HCT116 (cell line): ENCODE measurements at regions not wholly inside any gene's neighbourhood (a gene's known extent, or its start where the extent isn't known, plus 50 kb on each side); places are given as distances from the start of the nearest gene placed in this dataset.

ENCODE experiments used
- ATAC-seq: fragments of 200-7000 bp; cut with Tn5 transposase; 2 replicates; pipeline ENCODE4 v1.9.1; 2020; ENCODE audit warnings: mild to moderate bottlenecking, moderate library complexity
- BruUV-seq: library from RNA; stranded (reverse); fragments of 400-500 nt; replicated peaks from 2 replicates; lab custom pipeline; 2021; lab: Mats Ljungman, UMichigan
- CTCF ChIA-PET: fragments of 300-600 bp; sonication (Branson Sonifier 250); formaldehyde crosslinking; loops from one replicate; lab custom pipeline; 2021; ENCODE audit warnings: antibody characterized with exemption; lab: Charles Lee
- POLR2A ChIA-PET: fragments of 300-600, 350-600 bp; sonication (Branson Sonifier 250); formaldehyde crosslinking; loops from one replicate; lab custom pipeline; 2021; ENCODE audit warnings: antibody characterized with exemption; lab: Charles Lee
- RAD21 ChIA-PET, 2 experiments: fragments of 300-600 bp; sonication (Branson Sonifier 250); formaldehyde crosslinking; loops; one replicate each; lab custom pipeline; 2023; ENCODE audit warnings: low total read pairs in 2 of 2; ENCODE audit not compliant: uncharacterized antibody in 2 of 2, unreplicated experiment in 2 of 2, low non-redundant PET in 1 of 2; lab: Charles Lee
- DNase-seq: peaks from one replicate; pipeline ENCODE4 v3.0.0-alpha.2; 2010; ENCODE audit warnings: low read depth, low spot score
- H2AFZ ChIP-seq: fragments of 200-600 bp; shearing (Covaris generic), sonication (generic); 2 replicates; pipeline ENCODE4 v1.6.1; 2017; ENCODE audit warnings: low read depth, mixed run types, mixed read lengths, antibody characterized with exemption, low read length; ENCODE audit not compliant: poor library complexity, severe bottlenecking
- H3K27ac ChIP-seq: 2 replicates; pipeline ENCODE4 v1.5.1; 2012; ENCODE audit warnings: low read depth, low read length
- H3K27me3 ChIP-seq: fragments of 200-600 bp; sonication (generic); 2 replicates; pipeline ENCODE4 v1.6.1; 2016; ENCODE audit warnings: mixed run types, low read length, mixed read lengths; ENCODE audit not compliant: insufficient read depth
- H3K36me3 ChIP-seq, 2 experiments: fragments of 200-500 bp in 1 of 2; fragments of 200-600 bp in 1 of 2; sonication (Bioruptor generic) in 1 of 2; sonication (generic) in 1 of 2; 2 replicates each; pipeline versions ENCODE4 v1.5.1 to v1.6.1; 2014 to 2016; ENCODE audit warnings: low read length in 2 of 2, inconsistent platforms in 1 of 2, mixed read lengths in 1 of 2, mixed run types in 1 of 2; ENCODE audit not compliant: insufficient read depth in 2 of 2, control insufficient read depth in 1 of 2
- H3K4me1 ChIP-seq, 2 experiments: fragments of 200-600 bp in 1 of 2; sonication (generic) in 1 of 2; 2 replicates each; pipeline versions ENCODE4 v1.5.1 to v1.6.1; 2012 to 2017; ENCODE audit warnings: low read length in 2 of 2, inconsistent platforms in 1 of 2, mild to moderate bottlenecking in 1 of 2, mixed read lengths in 1 of 2, mixed run types in 1 of 2, moderate library complexity in 1 of 2; ENCODE audit not compliant: insufficient read depth in 2 of 2, control insufficient read depth in 1 of 2
- H3K4me2 ChIP-seq: fragments of 200-600 bp; sonication (generic); 2 replicates; pipeline ENCODE4 v1.6.1; 2017; ENCODE audit warnings: mixed run types, low read length, mixed read lengths
- H3K4me3 ChIP-seq, 2 experiments: fragments of 200-600 bp in 1 of 2; sonication (generic) in 1 of 2; replicated peaks in 1 of 2; 2 replicates each; pipeline ENCODE4 v1.5.1; 2011 to 2016; ENCODE audit warnings: low read length in 2 of 2, control low read depth in 1 of 2, low read depth in 1 of 2, mild to moderate bottlenecking in 1 of 2, mixed read lengths in 1 of 2, mixed run types in 1 of 2
- H3K79me2 ChIP-seq: fragments of 200-600 bp; sonication (generic); 2 replicates; pipeline ENCODE4 v1.6.1; 2017; ENCODE audit warnings: mild to moderate bottlenecking, mixed run types, low read length, moderate library complexity, mixed read lengths; ENCODE audit not compliant: insufficient read depth
- H3K9ac ChIP-seq: fragments of 200-600 bp; sonication (generic); 2 replicates; pipeline ENCODE4 v1.6.1; 2016; ENCODE audit warnings: low read length, mixed read lengths
- H3K9me2 ChIP-seq: fragments of 200-600 bp; sonication (generic), shearing (Covaris generic); 2 replicates; pipeline ENCODE4 v1.6.1; 2017; ENCODE audit warnings: mixed run types, mild to moderate bottlenecking, moderate library complexity; ENCODE audit not compliant: insufficient read depth
- H3K9me3 ChIP-seq, 2 experiments: fragments of 200-500 bp in 1 of 2; fragments of 200-600 bp in 1 of 2; sonication (Bioruptor generic) in 1 of 2; sonication (generic) in 1 of 2; 2 replicates each; pipeline ENCODE4 v1.6.1; 2014 to 2017; ENCODE audit warnings: low read length in 2 of 2, mixed read lengths in 2 of 2, inconsistent platforms in 1 of 2, low read depth in 1 of 2, mild to moderate bottlenecking in 1 of 2, mixed run types in 1 of 2, moderate library complexity in 1 of 2; ENCODE audit not compliant: control insufficient read depth in 1 of 2, insufficient read depth in 1 of 2
- H4K20me1 ChIP-seq: fragments of 200-600 bp; sonication (generic), shearing (Covaris generic); 2 replicates; pipeline ENCODE4 v1.6.1; 2017; ENCODE audit warnings: mixed run types, mild to moderate bottlenecking, moderate library complexity; ENCODE audit not compliant: insufficient read depth
- CTCF ChIP-seq, 3 experiments: fragments of 200-600 bp in 1 of 3; sonication (generic) in 1 of 3; IDR thresholded peaks in 2 of 3; conservative IDR thresholded peaks in 1 of 3; 2 replicates each; pipeline ENCODE4 v1.5.1; 2012 to 2017; ENCODE audit warnings: low read depth in 2 of 3, low read length in 2 of 3, antibody characterized with exemption in 1 of 3, borderline replicate concordance in 1 of 3, control low read depth in 1 of 3, mild to moderate bottlenecking in 1 of 3, mixed read lengths in 1 of 3, mixed run types in 1 of 3, moderate library complexity in 1 of 3; ENCODE audit not compliant: insufficient read depth in 1 of 3
- EGR1 ChIP-seq: IDR thresholded peaks from 2 replicates; pipeline ENCODE4 v1.6.1; 2012; ENCODE audit warnings: low read depth
- EZH2 ChIP-seq: fragments of 200-600 bp; sonication (generic); IDR thresholded peaks from 2 replicates; pipeline ENCODE4 v1.6.1; 2017; ENCODE audit warnings: antibody characterized with exemption, mixed run types
- POLR2A ChIP-seq: IDR thresholded peaks from 2 replicates; pipeline ENCODE4 v1.7.0; 2011; ENCODE audit warnings: borderline replicate concordance; ENCODE audit not compliant: insufficient read depth, insufficient read length; ENCODE audit errors: extremely low read depth
- POLR2AphosphoS5 ChIP-seq: IDR thresholded peaks from 2 replicates; pipeline ENCODE4 v1.6.1; 2011; ENCODE audit warnings: mild to moderate bottlenecking, low read depth, low read length, moderate library complexity
- RAD21 ChIP-seq: IDR thresholded peaks from 2 replicates; pipeline ENCODE4 v1.6.1; 2012; ENCODE audit warnings: low read depth, mild to moderate bottlenecking
- SP1 ChIP-seq: IDR thresholded peaks from 2 replicates; pipeline ENCODE4 v1.6.1; 2012; ENCODE audit warnings: low read depth
- TCF7L2 ChIP-seq: IDR thresholded peaks from 2 replicates; pipeline ENCODE4 v1.7.0; 2011; ENCODE audit warnings: borderline replicate concordance, inconsistent platforms; ENCODE audit not compliant: insufficient read depth, insufficient read length; ENCODE audit errors: extremely low read depth
- ZNF274 ChIP-seq: fragments of 200-500 bp; sonication (Bioruptor generic); IDR thresholded peaks from 2 replicates; pipeline ENCODE4 v1.6.1; 2014; ENCODE audit warnings: mild to moderate bottlenecking, low read depth, low read length, inconsistent platforms
- intact Hi-C: fragments of 100-400 bp; cut with micrococcal nuclease; formaldehyde crosslinking; loops from 2 replicates; pipeline ENCODE4 v1.10.0; 2022

- ATAC-seq (no peak), DNase-seq (no peak)
- no peak for TF ChIP-seq ZNF274
- TF ChIP-seq TCF7L2: no peak
- no peak for TF ChIP-seq POLR2AphosphoS5
- TF ChIP-seq EZH2: no peak
- no peak for TF ChIP-seq EGR1
- no peak for TF ChIP-seq RAD21
- no peak for TF ChIP-seq POLR2A
- Histone ChIP-seq H3K9ac (no peak overlapping the region), H3K36me3 (no peaks in the 10 kb centered on the region), H3K9me3 (no peaks in the 10 kb centered on the region), H3K79me2 (no peaks in the 10 kb centered on the region), H4K20me1 (no peaks in the 10 kb centered on the region), H3K4me1 (no peaks in the 10 kb centered on the region), H3K9me2 (no peaks in the 10 kb centered on the region), H3K27me3 (peaks cover 16% of the 10 kb centered on the region; the same call in 1 of the 2 replicates), H2AFZ (no peak overlapping the region), H3K4me2 (no peak overlapping the region), H3K4me3 (no peak overlapping the region), H3K27ac (no peak overlapping the region)
- intact Hi-C loops: loop anchor here (2.0 to 10.0 kb wide), 2 partner anchors 427 to 1841 kb away; no protein-coding TSS in a partner anchor
- POLR2A ChIA-PET: no interaction called here
- CTCF ChIA-PET: no interaction called here
- no TSS peak for BruUV-seq
- RAD21 ChIA-PET: no interaction called here
These were observed 116.7 kb downstream of the EDEM1 start for GRCh38 chr3:5304188-5304587.

GRCh38 chr3:5304789-5305683 is 117.5 kb downstream of the EDEM1 start:
- ATAC-seq (peak; percentile 91), DNase-seq (peak; percentile 31)
- Histone ChIP-seq H4K20me1 (no peaks in the 10 kb centered on the region), H3K9ac (no peak overlapping the region), H3K9me3 (no peaks in the 10 kb centered on the region), H3K36me3 (no peaks in the 10 kb centered on the region), H3K79me2 (no peaks in the 10 kb centered on the region), H3K4me1 (no peaks in the 10 kb centered on the region), H3K4me2 (no peak overlapping the region), H3K4me3 (no peak overlapping the region), H3K27ac (no peak overlapping the region), H2AFZ (no peak overlapping the region), H3K9me2 (no peaks in the 10 kb centered on the region), H3K27me3 (peaks cover 13% of the 10 kb centered on the region; the same call in 1 of the 2 replicates)
- intact Hi-C loops: loop anchor here (1.0 to 10.0 kb wide), 5 partner anchors 262 to 1840 kb away; no protein-coding TSS in a partner anchor
- no TSS peak for BruUV-seq
- TF ChIP-seq RAD21 (peak; percentile 92), CTCF (IDR thresholded peaks at IDR 0.05 in 2 of 3, conservative IDR thresholded peaks at IDR 0.05 in 1 of 3; ENCODE audit: borderline replicate concordance in 1 of 3, insufficient read depth in 1 of 3, low read depth in 2 of 3, low read length in 2 of 3) (peak; percentile 50 to 85 (median 73); a peak in 5 of 6 replicates), SP1 (no peak)
- ChIA-PET CTCF (no interaction called here), RAD21 (no interaction called here), POLR2A (no interaction called here)
